IPS-18a (cell line): ENCODE measurements at regions not wholly inside any gene's neighbourhood (a gene's known extent, or its start where the extent isn't known, plus 50 kb on each side); places are given as distances from the start of the nearest gene placed in this dataset.

ENCODE experiments used
- H3K27ac ChIP-seq: one replicate; pipeline ENCODE4 v1.5.1; 2013; ENCODE audit warnings: low read length
- H3K27me3 ChIP-seq: one replicate; pipeline ENCODE4 v1.6.1; 2013; ENCODE audit warnings: mild to moderate bottlenecking, low read length; ENCODE audit not compliant: control insufficient read depth, insufficient read depth
- H3K36me3 ChIP-seq: one replicate; pipeline ENCODE4 v1.6.1; 2013; ENCODE audit warnings: low read depth, low read length; ENCODE audit not compliant: control insufficient read depth
- H3K4me1 ChIP-seq: one replicate; pipeline ENCODE4 v1.6.1; 2013; ENCODE audit warnings: low read depth, low read length; ENCODE audit not compliant: control insufficient read depth
- H3K4me3 ChIP-seq: one replicate; pipeline ENCODE4 v1.5.1; 2013; ENCODE audit warnings: low read length
- H3K9ac ChIP-seq: one replicate; pipeline ENCODE4 v1.6.1; 2013; ENCODE audit warnings: mild to moderate bottlenecking, low read length, moderate library complexity
- H3K9me3 ChIP-seq: one replicate; pipeline ENCODE4 v1.6.1; 2013; ENCODE audit warnings: low read depth, low read length; ENCODE audit not compliant: control insufficient read depth

DNA sequence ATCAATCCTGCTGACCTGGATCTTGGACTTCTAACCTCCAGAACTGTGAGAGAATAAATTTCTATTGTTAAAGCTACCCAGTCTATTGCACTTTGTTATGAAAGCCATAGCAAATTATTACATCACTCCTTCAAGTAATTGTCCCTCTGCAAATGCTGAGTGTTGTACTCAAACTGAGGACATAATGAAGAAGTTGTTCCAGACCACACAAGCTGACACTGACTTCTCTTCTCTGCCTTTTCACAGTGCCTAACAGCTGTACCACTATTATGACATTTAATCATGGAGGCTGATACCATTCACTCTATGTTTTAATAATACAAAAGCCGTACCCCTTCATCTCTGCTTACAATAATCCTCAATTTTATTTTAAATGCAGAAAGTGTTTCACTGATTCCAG lies 424.1 kb upstream of the PIK3C3 start:
- no peak overlapping the region for H3K27ac ChIP-seq
- no peaks in the 10 kb centered on the region for H3K36me3 ChIP-seq
- H3K9me3 ChIP-seq, result no peaks in the 10 kb centered on the region
- no peaks in the 10 kb centered on the region for H3K27me3 ChIP-seq
- H3K4me3 ChIP-seq, result no peak overlapping the region
- no peaks in the 10 kb centered on the region for H3K4me1 ChIP-seq
- H3K9ac ChIP-seq, result no peak overlapping the region

DNA sequence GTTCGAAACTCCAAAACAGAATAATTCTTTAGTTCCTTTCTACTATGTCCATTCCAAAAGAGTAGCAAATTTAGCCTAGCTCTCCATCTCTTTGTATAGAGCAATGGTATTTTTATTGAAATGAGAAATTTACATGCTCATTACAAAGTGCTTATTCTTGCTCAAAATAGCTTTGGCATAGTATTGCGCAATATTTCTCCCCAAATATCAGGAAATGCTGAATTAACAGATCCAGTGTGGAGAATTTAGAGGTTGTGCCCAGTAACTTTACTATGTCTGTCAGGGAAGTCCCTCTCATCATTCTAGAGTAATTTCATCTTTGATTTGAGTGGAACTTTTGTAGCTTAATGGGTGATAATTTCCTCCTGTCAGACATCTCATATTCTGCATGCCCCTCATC lies 425.9 kb upstream of the PIK3C3 start:
- no peaks in the 10 kb centered on the region for H3K27me3 ChIP-seq
- no peaks in the 10 kb centered on the region for H3K9me3 ChIP-seq
- no peak overlapping the region for H3K4me3 ChIP-seq
- H3K4me1 ChIP-seq, result no peaks in the 10 kb centered on the region
- H3K9ac ChIP-seq, result no peak overlapping the region
- H3K36me3 ChIP-seq, result no peaks in the 10 kb centered on the region
- no peak overlapping the region for H3K27ac ChIP-seq

DNA sequence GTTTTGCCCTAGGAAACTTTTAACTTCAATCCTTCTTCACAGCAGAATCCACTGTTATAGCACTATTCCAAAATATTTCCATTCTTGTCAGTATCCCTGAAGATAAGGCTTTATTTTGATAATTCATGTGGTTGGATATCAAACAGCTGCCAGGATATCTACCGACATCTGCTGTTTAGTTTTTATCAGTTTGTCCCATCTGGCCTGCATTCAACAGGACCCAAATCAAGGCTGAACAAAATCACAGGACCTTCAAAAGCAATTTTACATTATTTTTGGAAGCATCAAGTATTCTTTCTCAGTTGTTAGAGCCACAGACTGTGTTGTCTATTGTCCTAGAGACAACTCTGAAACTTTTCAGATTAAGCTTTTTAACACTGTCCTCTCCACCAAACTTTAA lies 429.0 kb upstream of the PIK3C3 start:
- Histone ChIP-seq H3K27ac (no peak overlapping the region), H3K9ac (no peak overlapping the region), H3K36me3 (no peaks in the 10 kb centered on the region), H3K27me3 (no peaks in the 10 kb centered on the region), H3K9me3 (no peaks in the 10 kb centered on the region), H3K4me1 (no peaks in the 10 kb centered on the region), H3K4me3 (no peak overlapping the region)

DNA sequence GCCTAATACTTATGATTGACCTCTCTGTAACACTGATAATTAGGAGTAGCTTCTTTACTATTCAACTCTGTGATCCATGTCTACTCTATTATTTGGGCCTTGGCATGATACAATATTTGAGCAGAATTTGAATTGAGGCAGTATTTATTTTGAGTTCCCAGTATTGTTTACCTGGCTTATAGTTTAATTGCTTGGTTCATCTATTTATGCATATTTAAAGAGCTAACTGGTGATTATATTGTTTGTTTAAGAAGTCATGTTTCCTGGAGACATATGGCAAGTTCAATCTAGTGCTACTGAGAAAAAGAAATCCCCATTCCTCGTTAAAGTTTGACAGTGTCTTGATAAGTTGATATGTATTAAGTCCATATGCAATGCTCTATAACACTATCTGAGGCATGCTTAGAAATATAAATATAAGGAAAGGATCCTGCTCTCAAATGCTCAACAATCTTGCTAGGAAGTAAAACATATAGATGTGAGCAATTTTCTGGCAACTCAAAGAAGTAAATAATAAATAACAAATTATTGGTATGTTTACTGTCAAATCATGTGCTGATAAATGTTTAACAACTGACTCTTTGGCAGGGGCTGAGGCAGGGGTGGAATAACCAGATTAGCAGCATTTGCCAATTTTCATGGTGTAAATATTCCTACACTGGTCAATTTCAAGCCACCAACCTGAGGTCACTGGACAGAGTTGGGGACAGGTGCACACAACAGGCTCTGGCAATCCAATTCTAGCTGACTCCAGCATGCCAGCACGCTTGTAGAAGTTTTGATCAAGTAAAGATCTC lies 430.2 kb upstream of the PIK3C3 start:
- H3K27me3 ChIP-seq, result no peaks in the 10 kb centered on the region
- no peaks in the 10 kb centered on the region for H3K36me3 ChIP-seq
- no peak overlapping the region for H3K9ac ChIP-seq
- H3K9me3 ChIP-seq, result no peaks in the 10 kb centered on the region
- no peak overlapping the region for H3K4me3 ChIP-seq
- no peak overlapping the region for H3K27ac ChIP-seq
- H3K4me1 ChIP-seq, result no peaks in the 10 kb centered on the region

DNA sequence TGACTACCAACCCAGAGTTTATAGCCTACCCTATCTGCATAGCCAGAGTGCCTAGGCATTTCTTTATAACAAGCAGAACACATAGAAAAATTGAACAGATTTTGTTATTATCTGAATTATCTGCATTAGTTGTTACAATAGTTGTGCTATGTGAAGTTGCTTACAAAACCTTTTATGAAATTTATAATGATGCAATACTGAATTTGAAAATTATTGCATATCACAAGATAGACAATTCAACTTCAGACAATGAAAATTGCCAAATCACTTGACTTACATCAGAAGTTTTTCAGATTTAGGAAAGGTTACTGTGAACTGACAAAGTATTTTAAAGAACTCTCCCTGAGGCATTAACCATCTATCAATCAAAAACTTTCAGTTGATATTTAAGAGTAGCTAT lies 437.9 kb upstream of the PIK3C3 start:
- H3K4me3 ChIP-seq, result no peak overlapping the region
- H3K36me3 ChIP-seq, result no peaks in the 10 kb centered on the region
- H3K9ac ChIP-seq, result no peak overlapping the region
- H3K27ac ChIP-seq, result no peak overlapping the region
- no peaks in the 10 kb centered on the region for H3K27me3 ChIP-seq
- H3K9me3 ChIP-seq, result no peaks in the 10 kb centered on the region
- no peaks in the 10 kb centered on the region for H3K4me1 ChIP-seq

DNA sequence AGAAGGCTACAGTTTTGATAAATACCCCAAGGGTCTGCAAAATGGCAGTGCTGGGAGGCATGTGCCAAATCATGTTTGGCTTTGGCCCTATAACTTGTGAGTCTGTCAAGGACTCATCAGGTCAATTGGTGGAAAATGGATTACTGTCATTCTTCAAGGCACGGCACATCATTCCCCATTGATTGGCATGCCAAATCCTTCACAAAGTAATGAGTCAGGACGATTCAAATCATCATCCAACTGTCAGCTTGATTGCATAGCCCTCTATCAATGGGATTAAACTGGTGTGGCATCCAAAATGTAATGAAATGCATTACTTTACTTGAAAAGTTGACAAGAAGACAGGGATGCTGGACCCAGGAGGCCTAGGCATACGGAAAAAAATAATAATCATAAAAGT lies 441.6 kb upstream of the PIK3C3 start:
- Histone ChIP-seq H3K27ac (no peak overlapping the region), H3K4me3 (no peak overlapping the region), H3K4me1 (no peaks in the 10 kb centered on the region), H3K9ac (no peak overlapping the region), H3K36me3 (no peaks in the 10 kb centered on the region), H3K9me3 (no peaks in the 10 kb centered on the region), H3K27me3 (no peaks in the 10 kb centered on the region)

DNA sequence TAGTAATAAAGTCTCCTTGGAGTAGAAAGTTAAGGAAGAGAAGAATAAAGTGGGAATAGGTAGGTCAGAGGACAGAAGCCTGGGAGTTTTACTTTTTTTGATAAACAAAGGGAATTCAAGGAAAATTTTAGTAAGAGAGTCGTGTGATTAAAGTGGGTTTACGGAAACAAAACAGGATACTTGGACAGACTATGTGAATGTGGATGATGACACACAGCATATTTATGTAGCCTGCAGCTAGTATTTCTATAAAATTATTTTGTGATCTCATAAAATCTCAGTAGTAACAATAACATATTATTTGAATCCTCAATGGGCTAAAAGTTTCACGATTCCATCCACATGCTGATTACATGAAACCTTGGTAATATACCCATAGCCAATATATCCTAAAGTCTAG lies 450.7 kb upstream of the PIK3C3 start:
- Histone ChIP-seq H3K9ac (no peak overlapping the region), H3K4me3 (no peak overlapping the region), H3K27ac (no peak overlapping the region), H3K36me3 (no peaks in the 10 kb centered on the region), H3K9me3 (no peaks in the 10 kb centered on the region), H3K27me3 (no peaks in the 10 kb centered on the region), H3K4me1 (no peaks in the 10 kb centered on the region)

DNA sequence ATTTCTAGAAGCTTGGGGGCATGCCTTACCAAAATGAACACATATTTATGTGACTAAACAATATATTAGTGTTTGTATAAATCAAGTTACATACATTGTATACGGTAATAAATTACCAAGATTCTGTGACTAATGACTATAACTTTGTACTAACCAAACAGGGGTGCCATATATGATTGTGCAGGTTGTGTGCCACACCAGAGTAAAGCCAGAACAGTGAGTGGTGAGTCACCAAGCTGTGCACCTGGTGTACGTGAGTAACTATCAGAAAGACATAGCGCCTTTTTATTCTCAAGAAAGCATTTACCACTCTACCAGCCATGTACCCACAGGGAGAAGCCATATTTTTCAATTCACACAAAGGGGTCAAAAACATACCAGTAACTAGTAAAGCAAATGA lies 453.2 kb upstream of the PIK3C3 start:
- H3K36me3 ChIP-seq, result no peaks in the 10 kb centered on the region
- no peaks in the 10 kb centered on the region for H3K9me3 ChIP-seq
- H3K27me3 ChIP-seq, result no peaks in the 10 kb centered on the region
- no peak overlapping the region for H3K4me3 ChIP-seq
- H3K27ac ChIP-seq, result no peak overlapping the region
- no peak overlapping the region for H3K9ac ChIP-seq
- H3K4me1 ChIP-seq, result no peaks in the 10 kb centered on the region

DNA sequence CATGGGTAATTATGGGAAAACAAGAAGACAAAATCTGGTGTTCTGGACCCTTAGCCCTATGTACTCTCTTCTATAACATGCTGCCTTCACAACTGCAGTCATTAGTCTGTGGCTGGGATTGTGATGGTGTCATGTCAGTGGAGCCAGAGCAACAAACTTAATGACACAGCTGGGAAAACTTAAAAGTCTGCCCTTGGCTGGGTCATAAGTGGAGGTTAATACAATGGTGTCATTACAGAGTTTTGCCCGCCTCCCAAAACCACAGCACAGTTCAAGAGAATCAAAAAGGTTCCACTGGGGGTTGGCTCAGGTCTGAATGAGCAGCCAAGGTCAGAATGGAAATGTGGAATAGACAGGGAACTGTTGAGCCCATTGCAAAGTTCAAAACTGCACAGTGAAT lies 455.7 kb upstream of the PIK3C3 start:
- Histone ChIP-seq H3K36me3 (no peaks in the 10 kb centered on the region), H3K4me1 (no peaks in the 10 kb centered on the region), H3K4me3 (no peak overlapping the region), H3K27me3 (no peaks in the 10 kb centered on the region), H3K9ac (no peak overlapping the region), H3K27ac (no peak overlapping the region), H3K9me3 (no peaks in the 10 kb centered on the region)

DNA sequence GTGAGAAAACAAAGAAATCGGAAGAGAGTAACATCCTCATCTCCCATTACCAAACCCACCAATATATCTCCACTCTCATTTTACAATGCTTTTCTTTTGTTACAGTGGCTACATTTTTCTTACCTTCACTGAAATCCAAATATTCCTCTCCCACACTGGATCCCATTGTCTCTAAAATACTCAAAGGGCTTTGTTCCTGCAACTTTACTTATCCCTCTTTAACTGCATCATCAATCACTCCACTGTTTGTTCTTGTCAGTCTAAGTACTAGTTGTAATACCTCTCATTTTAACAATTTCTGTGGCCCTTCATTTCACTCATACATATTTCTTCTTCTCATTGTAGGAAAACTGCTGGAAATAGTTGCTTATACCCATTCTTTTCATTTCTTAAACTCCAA lies 464.2 kb upstream of the PIK3C3 start:
- no peaks in the 10 kb centered on the region for H3K36me3 ChIP-seq
- no peaks in the 10 kb centered on the region for H3K9me3 ChIP-seq
- peaks cover 6% of the 10 kb centered on the region for H3K4me1 ChIP-seq

DNA sequence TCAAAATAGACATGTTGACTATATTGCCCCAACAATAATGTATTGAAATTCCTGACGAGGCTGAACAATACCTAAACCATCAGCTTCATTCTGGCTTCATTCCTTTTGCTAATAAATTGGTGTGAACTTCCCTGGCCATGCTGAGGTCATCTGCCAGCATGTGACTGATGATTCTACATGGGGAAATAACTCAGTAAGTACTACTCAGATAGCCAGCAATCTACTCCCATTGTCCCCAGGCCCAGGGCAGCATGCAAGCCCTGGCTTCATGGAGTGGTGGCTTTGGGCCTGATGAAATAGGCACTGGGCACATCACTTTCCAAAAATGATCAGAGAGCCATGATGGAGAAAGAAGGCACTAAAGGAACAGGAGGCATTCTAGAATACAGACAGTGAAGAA lies 468.5 kb upstream of the PIK3C3 start:
- no peaks in the 10 kb centered on the region for H3K27me3 ChIP-seq
- H3K36me3 ChIP-seq, result no peaks in the 10 kb centered on the region
- no peak overlapping the region for H3K27ac ChIP-seq
- H3K4me3 ChIP-seq, result no peak overlapping the region
- H3K9me3 ChIP-seq, result no peaks in the 10 kb centered on the region
- H3K9ac ChIP-seq, result no peak overlapping the region
- peaks cover 13% of the 10 kb centered on the region for H3K4me1 ChIP-seq

More for the DNA sequence above, 464.2 kb upstream of the PIK3C3 start:
- Histone ChIP-seq H3K27me3 (no peaks in the 10 kb centered on the region), H3K27ac (no peak overlapping the region), H3K9ac (no peak overlapping the region), H3K4me3 (no peak overlapping the region)

DNA sequence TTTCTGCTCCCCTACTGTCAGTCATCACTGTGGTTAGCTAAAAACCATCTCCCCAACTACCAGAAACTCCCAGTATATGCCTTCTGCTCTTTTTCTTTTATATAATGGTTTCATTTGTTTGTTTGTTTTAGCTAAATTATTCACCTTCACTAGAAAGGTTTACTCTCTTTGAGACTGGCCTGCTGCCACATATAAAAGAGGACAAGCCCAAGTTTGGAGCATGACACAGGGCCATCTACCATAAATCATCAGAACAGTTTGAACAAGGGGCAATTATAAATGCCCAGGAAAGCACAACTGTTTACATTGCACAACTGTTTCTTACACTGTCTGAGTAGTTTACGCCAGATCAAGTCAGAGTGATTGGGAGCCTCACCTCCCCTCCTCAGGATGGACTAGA lies 471.0 kb upstream of the PIK3C3 start:
- H3K4me3 ChIP-seq, result no peak overlapping the region
- H3K9ac ChIP-seq, result no peak overlapping the region
- no peaks in the 10 kb centered on the region for H3K36me3 ChIP-seq
- H3K4me1 ChIP-seq, result peaks cover 13% of the 10 kb centered on the region
- no peaks in the 10 kb centered on the region for H3K27me3 ChIP-seq
- no peak overlapping the region for H3K27ac ChIP-seq
- no peaks in the 10 kb centered on the region for H3K9me3 ChIP-seq
